GM12878 (cell line): ENCODE measurements at regions not wholly inside any gene's neighbourhood (a gene's known extent, or its start where the extent isn't known, plus 50 kb on each side); places are given as distances from the start of the nearest gene placed in this dataset.

ENCODE experiments used
- ATAC-seq: fragments of 200-7000 bp; cut with Tn5 transposase; 3 replicates; pipeline ENCODE4 v1.9.1; 2020; ENCODE audit warnings: mild to moderate bottlenecking, moderate library complexity
- BruUV-seq: library from RNA; stranded (reverse); fragments of 400-500 nt; replicated peaks from 2 replicates; lab custom pipeline; 2021; lab: Mats Ljungman, UMichigan
- CTCF ChIA-PET: fragments of 300-600 bp; sonication (Branson Sonifier 250); formaldehyde crosslinking; extraction: SDS; loops from one replicate; lab custom pipeline; 2021; ENCODE audit warnings: inconsistent platforms; lab: Yijun Ruan, JAX
- POLR2A ChIA-PET: fragments of 350-600 bp; formaldehyde crosslinking; extraction: SDS; loops from one replicate; lab custom pipeline; 2021; ENCODE audit warnings: inconsistent platforms; lab: Charles Lee
- RAD21 ChIA-PET: fragments of 300-600 bp; sonication (Branson Sonifier 250); formaldehyde crosslinking; loops from one replicate; lab custom pipeline; 2023; ENCODE audit warnings: antibody characterized with exemption; ENCODE audit not compliant: unreplicated experiment; lab: Charles Lee
- SMC1A ChIA-PET: fragments of 300-600 bp; sonication (Branson Sonifier 250); formaldehyde crosslinking; loops from one replicate; lab custom pipeline; 2023; ENCODE audit not compliant: unreplicated experiment, uncharacterized antibody; lab: Charles Lee
- DNase-seq: peaks from one replicate; pipeline ENCODE4 v3.0.0-alpha.2; 2011; ENCODE audit warnings: low read depth, low spot score
- FAIRE-seq: peaks from 3 replicates; lab custom pipeline; 2011; peaks lifted over from hg19 to GRCh38; lab: Jason Lieb, UNC
- H2AFZ ChIP-seq: 2 replicates; pipeline ENCODE4 v1.6.0; 2011; ENCODE audit warnings: low read depth, low read length, control low read depth; ENCODE audit not compliant: control insufficient read depth
- H3K27ac ChIP-seq: 2 replicates; pipeline ENCODE4 v1.5.1; 2011; ENCODE audit warnings: control low read depth; ENCODE audit not compliant: control insufficient read depth, insufficient read depth
- H3K27me3 ChIP-seq, 2 experiments: replicated peaks in 1 of 2; 2 replicates each; pipeline versions ENCODE4 v1.6.0 to v1.6.1; 2011; ENCODE audit warnings: low read length in 1 of 2; ENCODE audit not compliant: control insufficient read depth in 2 of 2, insufficient read depth in 2 of 2
- H3K36me3 ChIP-seq, 2 experiments: 2 replicates each; pipeline ENCODE4 v1.5.1; 2011; ENCODE audit warnings: low read length in 1 of 2; ENCODE audit not compliant: control insufficient read depth in 2 of 2, insufficient read depth in 2 of 2
- H3K4me1 ChIP-seq: 2 replicates; pipeline ENCODE4 v1.6.1; 2011; ENCODE audit warnings: mild to moderate bottlenecking, low read length, moderate library complexity, mixed read lengths; ENCODE audit not compliant: control insufficient read depth, insufficient read depth
- H3K4me2 ChIP-seq: 2 replicates; pipeline ENCODE4 v1.6.0; 2011; ENCODE audit warnings: control low read depth; ENCODE audit not compliant: control insufficient read depth, insufficient read depth
- H3K4me3 ChIP-seq: fragments of 200-600 bp; sonication (generic); 2 replicates; pipeline ENCODE4 v1.5.1; 2016
- H3K79me2 ChIP-seq: 2 replicates; pipeline ENCODE4 v1.6.0; 2011; ENCODE audit warnings: low read length; ENCODE audit not compliant: control insufficient read depth, insufficient read depth
- H3K9ac ChIP-seq: 2 replicates; pipeline ENCODE4 v1.8.0; 2011; ENCODE audit warnings: low read length, control low read depth, mixed read lengths; ENCODE audit not compliant: control insufficient read depth, insufficient read depth
- H3K9me3 ChIP-seq: replicated peaks from 3 replicates; pipeline ENCODE4 v1.5.1; 2011; ENCODE audit warnings: mild to moderate bottlenecking, low read length; ENCODE audit not compliant: control insufficient read depth, insufficient read depth
- H4K20me1 ChIP-seq: 2 replicates; pipeline ENCODE4 v1.6.0; 2011; ENCODE audit not compliant: control insufficient read depth, insufficient read depth
- BACH1 ChIP-seq: fragments of 450-650 bp; IDR thresholded peaks from 2 replicates; pipeline ENCODE4 v1.6.1; 2017; ENCODE audit warnings: mild to moderate bottlenecking, borderline replicate concordance
- BCLAF1 ChIP-seq: fragments of 450-650 bp; IDR thresholded peaks from 2 replicates; pipeline ENCODE4 v1.6.1; 2017; ENCODE audit warnings: antibody characterized with exemption, mild to moderate bottlenecking, moderate library complexity
- BRCA1 ChIP-seq: IDR thresholded peaks from 2 replicates; pipeline ENCODE4 v1.6.1; 2011; ENCODE audit warnings: low read depth, low read length, improper control_type of control experiment
- CHD4 ChIP-seq: fragments of 200-600 bp; sonication (generic); IDR thresholded peaks from 2 replicates; pipeline ENCODE4 v1.6.1; 2016; ENCODE audit warnings: mild to moderate bottlenecking
- EGR1 ChIP-seq, 2 experiments: IDR thresholded peaks; 1 replicate in 1 of 2; 2 replicates in 1 of 2; pipeline ENCODE4 v1.6.1; 2011 to 2012; ENCODE audit warnings: low read depth in 2 of 2, low read length in 2 of 2, borderline replicate concordance in 1 of 2, mild to moderate bottlenecking in 1 of 2, moderate library complexity in 1 of 2
- ETV6 ChIP-seq, 2 experiments: fragments of 450-650 bp in 1 of 2; IDR thresholded peaks in 1 of 2; conservative IDR thresholded peaks in 1 of 2; 2 replicates each; pipeline ENCODE4 v1.6.1; 2014; ENCODE audit warnings: antibody characterized with exemption in 1 of 2, borderline replicate concordance in 1 of 2, low read depth in 1 of 2, mild to moderate bottlenecking in 1 of 2, moderate library complexity in 1 of 2
- NFYA ChIP-seq: IDR thresholded peaks from 2 replicates; pipeline ENCODE4 v1.6.1; 2011; ENCODE audit warnings: low read depth, mild to moderate bottlenecking, low read length, improper control_type of control experiment, borderline replicate concordance
- NR2C2 ChIP-seq: IDR thresholded peaks from 2 replicates; pipeline ENCODE4 v1.6.1; 2011; ENCODE audit warnings: borderline replicate concordance, low read depth; ENCODE audit not compliant: control insufficient read depth, insufficient read length
- SMAD5 ChIP-seq: IDR thresholded peaks from 2 replicates; pipeline ENCODE4 v1.6.1; 2016; ENCODE audit warnings: antibody characterized with exemption, low read depth
- ZBED1 ChIP-seq: IDR thresholded peaks from 2 replicates; pipeline ENCODE4 v1.6.1; 2016; ENCODE audit warnings: borderline replicate concordance
- ZNF592 ChIP-seq: fragments of 450-650 bp; IDR thresholded peaks from 2 replicates; pipeline ENCODE4 v1.6.1; 2017; ENCODE audit warnings: mild to moderate bottlenecking, moderate library complexity
- WGBS: methylation state at CpG from one replicate; pipeline ENCODE4 v1.1.6; 2016; ENCODE audit warnings: low lambda C conversion rate; ENCODE audit not compliant: insufficient replicate concordance, insufficient coverage; ENCODE audit errors: missing lambda C conversion rate; 5-methylcytosine and 5-hydroxymethylcytosine counted together
- in situ Hi-C: fragments of 300-500 bp; cut with MboI; formaldehyde crosslinking; loops from 9 replicates; pipeline ENCODE4 v1.14.3; 2018; ENCODE audit warnings: mixed read lengths
- intact Hi-C: fragments of 100-400 bp; cut with micrococcal nuclease; formaldehyde crosslinking; loops from one replicate; pipeline ENCODE4 v1.14.2; 2022; ENCODE audit not compliant: unreplicated experiment

GRCh38 chr15:37777006-37777405 is 157.4 kb upstream of the TMCO5A start:
- ChIA-PET CTCF (no interaction called here), RAD21 (no interaction called here), POLR2A (no interaction called here), SMC1A (no interaction called here)
- Histone ChIP-seq H3K4me2 (no peak overlapping the region), H3K36me3 (no peaks in the 10 kb centered on the region), H3K9me3 (no peaks in the 10 kb centered on the region), H4K20me1 (no peaks in the 10 kb centered on the region), H2AFZ (no peak overlapping the region), H3K27me3 (no peaks in the 10 kb centered on the region), H3K79me2 (no peaks in the 10 kb centered on the region), H3K4me3 (no peak overlapping the region), H3K4me1 (no peaks in the 10 kb centered on the region), H3K27ac (no peak overlapping the region), H3K9ac (no peak overlapping the region)
- no peak for TF ChIP-seq ZBED1
- TF ChIP-seq EGR1 (IDR thresholded peaks at IDR 0.05; ENCODE audit: borderline replicate concordance in 1 of 2, low read depth in 2 of 2, low read length in 2 of 2), result no peak
- TF ChIP-seq NFYA, result no peak
- no peak for TF ChIP-seq BRCA1
- TF ChIP-seq BACH1, result no peak
- no peak for TF ChIP-seq BCLAF1
- TF ChIP-seq CHD4, result no peak
- TF ChIP-seq ZNF592, result no peak
- TF ChIP-seq ETV6 (conservative IDR thresholded peaks at IDR 0.05 in 1 of 2, IDR thresholded peaks at IDR 0.05 in 1 of 2; ENCODE audit: borderline replicate concordance in 1 of 2, low read depth in 1 of 2), result no peak
- TF ChIP-seq NR2C2, result no peak
- TF ChIP-seq SMAD5, result no peak
- DNase-seq (no peak), ATAC-seq (no peak), FAIRE-seq (no peak)
- intact Hi-C loops (no loop called here), in situ Hi-C loops (no loop called here)
- 2% methylated on average over 3 of the region's 3 CpGs for WGBS
- BruUV-seq, result no TSS peak
